ENCODE measurements at regions not wholly inside any gene's neighbourhood (a gene's known extent, or its start where the extent isn't known, plus 50 kb on each side); places are given as distances from the start of the nearest gene placed in this dataset.

GRCh38 chr4:163871078-163871477, 376.6 kb downstream of the TMA16 start:
- DNase-seq (ENCODE audit: low read depth in 2 of 2), result no peak

GRCh38 chr4:163875327-163875726, 380.8 kb downstream of the TMA16 start:
- DNase-seq (ENCODE audit: low read depth in 2 of 2), result no peak

- no peak for DNase-seq (ENCODE audit: low read depth in 2 of 2)
These were observed 384.0 kb downstream of the TMA16 start for GRCh38 chr4:163878336-163879121.

DNA sequence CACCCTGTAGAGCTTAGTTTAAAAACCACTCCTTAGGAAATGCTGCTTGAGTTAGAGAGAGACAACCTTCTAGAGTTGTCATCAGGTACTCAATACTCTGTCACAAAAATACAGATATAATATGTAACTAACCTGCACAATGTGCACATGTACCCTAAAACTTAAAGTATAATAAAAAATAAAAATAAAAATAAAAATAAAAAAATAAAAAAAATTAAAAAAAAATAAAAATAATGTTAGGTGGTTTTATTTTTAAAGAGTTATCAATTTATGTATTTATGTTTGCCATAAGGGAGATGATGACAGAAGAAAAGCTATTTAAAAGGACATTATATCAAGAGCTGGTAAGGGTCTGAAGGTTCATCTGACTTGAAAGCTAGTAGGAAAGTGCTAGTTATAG, 397.9 kb downstream of the TMA16 start:
- no peak for DNase-seq (ENCODE audit: low read depth in 2 of 2)

DNA sequence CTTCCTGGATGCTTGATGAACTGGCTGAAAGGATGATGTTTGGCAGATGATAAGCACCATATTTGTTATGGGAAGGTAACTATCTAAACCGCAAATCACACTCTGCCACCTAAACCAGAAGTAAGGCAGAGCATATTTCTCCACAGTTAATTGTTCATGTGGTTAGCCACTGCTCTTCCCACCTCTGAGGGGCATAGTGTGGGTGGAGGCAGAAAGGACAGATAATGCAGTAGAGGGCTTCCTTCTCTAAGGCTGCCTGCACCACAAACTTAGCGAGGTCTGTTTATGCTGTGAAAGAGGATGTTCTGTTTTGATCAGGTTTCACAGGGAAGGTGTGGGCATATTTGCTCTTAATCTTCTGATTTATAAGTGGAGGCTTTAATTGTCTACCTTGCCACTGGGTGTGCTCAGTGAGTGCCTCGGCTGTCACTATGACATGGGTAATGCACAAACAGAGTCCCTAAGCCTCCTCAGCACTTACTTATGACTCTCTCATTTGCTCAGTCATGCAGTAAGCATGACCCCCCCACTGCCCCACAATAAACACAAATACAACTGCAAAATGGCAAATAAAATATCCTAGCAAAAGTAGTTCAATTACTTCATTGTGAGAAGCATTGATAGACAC, 401.0 kb downstream of the TMA16 start:
- peak in 1 of 2 donors; percentile 1 for DNase-seq (ENCODE audit: low read depth in 2 of 2)

DNA sequence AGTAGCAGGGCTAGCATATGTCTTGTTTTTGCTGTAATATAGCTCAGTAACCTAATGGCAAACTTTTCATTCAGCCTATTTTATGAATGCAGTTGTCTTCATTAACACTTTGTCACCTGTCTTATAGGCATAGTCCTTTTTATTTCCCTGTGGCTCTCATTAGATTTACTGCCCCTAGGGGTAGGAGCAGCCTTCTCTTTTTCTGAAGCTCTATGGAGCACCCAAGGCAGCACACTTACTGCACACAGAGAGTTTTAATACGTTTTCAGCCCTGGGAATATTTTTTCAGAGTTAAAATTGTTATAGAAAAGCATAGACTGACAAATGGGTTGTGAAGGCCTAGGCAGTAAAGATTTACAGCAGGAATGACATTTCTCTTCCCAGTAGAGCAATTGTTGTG, 406.8 kb downstream of the TMA16 start:
- no peak for DNase-seq (ENCODE audit: low read depth in 2 of 2)

DNA sequence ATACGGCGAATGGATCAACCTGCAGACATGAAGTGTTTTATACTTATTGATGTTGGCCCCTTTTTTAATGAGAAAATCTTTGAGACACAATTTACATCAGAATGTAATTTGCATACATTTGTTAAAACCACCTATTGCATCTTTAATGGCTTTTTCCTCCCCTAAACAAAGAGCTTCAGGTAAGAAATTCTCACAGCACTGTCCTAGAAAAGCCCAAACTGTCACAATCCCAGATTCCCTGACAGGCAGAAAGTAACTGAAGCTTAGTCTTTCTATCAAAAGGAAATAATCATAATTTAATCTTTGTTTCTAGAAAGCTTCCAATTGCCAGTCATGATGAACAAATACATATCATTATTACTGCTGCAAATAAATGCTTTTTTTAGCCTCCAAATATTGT, 407.9 kb downstream of the TMA16 start:
- DNase-seq (ENCODE audit: low read depth in 2 of 2), result no peak

- no peak for DNase-seq (ENCODE audit: low read depth in 2 of 2)
These were observed 417.4 kb downstream of the TMA16 start for GRCh38 chr4:163911891-163912290.

- DNase-seq (ENCODE audit: low read depth in 2 of 2), result no peak
These were observed 419.1 kb downstream of the TMA16 start for GRCh38 chr4:163913571-163913970.

- no peak for DNase-seq (ENCODE audit: low read depth in 2 of 2)
These were observed 421.4 kb downstream of the TMA16 start for GRCh38 chr4:163915896-163916295.

- no peak for DNase-seq (ENCODE audit: low read depth in 2 of 2)
These were observed 425.9 kb downstream of the TMA16 start for GRCh38 chr4:163920426-163920825.

GRCh38 chr4:163922302-163922701, 427.8 kb downstream of the TMA16 start:
- no peak for DNase-seq (ENCODE audit: low read depth in 2 of 2)

DNA sequence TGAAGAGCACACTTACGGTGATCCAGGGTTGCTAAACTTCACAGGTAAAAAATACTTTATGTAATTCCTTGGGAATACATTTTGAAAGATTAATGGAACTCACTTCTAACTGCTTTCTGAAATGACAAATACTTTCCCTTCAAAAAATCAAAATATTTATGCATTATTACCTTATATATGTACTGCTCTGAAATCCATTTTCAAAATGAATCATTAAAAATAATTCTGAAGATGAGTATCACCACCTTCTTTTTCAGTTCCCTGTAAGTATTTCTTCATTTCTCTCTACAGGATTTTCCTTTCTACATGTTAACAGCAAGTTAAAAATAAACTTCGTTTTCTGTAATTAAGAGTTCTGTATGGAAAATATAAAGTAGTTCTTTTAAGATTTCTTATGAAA, 428.6 kb downstream of the TMA16 start:
- DNase-seq (ENCODE audit: low read depth in 2 of 2), result no peak

- no peak for DNase-seq (ENCODE audit: low read depth in 2 of 2)
These were observed 435.6 kb downstream of the TMA16 start for GRCh38 chr4:163930086-163930485.

DNA sequence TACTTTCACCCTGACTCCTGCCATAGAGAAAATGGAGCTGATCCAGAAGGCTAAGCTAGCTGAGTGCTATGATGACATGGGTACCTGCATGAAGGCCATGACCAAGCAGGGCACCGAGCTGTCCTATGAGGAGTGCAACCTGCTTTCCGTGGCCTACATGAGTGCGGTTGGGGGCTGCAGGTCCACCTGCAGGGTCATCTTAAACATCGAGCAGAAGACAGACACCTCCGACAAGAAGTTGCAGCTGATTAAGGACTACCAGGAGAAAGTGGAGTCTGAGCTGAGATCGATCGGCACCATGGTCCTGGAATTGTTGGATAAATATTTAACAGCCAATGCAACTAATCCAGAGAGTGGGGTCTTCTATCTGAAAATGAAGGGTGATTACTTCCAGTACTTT, 438.0 kb downstream of the TMA16 start:
- DNase-seq (ENCODE audit: low read depth in 2 of 2), result no peak

DNA sequence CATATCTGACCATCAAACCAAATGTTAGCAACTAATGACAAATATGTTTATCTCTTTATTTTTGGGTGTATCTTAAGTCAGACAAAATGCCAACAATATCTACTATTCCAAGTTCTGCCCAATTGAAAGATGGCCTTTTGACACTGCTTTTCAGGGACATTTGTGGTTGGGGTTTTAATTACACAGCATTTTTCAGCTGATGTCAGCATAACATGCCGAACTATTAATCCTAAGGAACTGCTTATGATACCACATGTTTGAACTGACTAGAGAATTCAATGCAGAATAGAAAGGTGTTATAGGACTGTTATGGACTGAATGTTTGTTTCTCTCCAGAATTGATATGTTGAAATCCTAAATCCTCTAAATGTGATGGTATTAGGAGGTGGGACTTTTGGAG, 445.1 kb downstream of the TMA16 start:
- no peak for DNase-seq (ENCODE audit: low read depth in 2 of 2)

DNA sequence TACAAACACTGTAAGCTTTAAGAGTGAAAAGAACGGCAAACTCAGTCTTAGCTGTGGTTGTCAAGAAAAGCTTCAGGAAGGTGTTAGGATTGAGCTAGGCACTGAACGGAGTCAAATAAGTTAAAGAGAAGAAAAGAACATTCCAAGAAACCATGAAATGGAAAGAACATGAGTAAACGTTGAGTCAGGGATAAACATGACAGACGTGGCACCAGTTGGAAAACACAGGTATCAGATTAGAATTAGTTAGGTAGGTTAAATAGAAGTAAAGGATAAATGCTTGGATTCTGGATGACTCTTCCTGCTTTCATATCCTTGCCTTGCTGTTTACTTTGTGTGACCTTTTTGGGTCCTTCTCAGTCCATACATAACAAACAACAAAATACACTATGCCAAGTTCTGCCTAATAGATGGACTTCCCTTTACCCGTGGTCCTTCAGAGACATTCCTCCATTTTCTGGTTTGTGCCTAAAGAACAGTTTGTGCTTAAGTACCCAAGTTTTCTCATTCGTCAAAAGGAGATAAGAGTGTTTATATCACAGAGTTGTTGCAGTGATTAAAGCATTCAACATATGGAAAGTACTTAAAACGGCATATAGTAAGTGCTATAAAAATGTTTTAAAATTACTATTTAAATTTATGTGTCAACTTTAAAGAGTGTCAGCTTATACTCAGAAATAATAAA, 446.9 kb downstream of the TMA16 start:
- DNase-seq (ENCODE audit: low read depth in 2 of 2), result no peak

DNA sequence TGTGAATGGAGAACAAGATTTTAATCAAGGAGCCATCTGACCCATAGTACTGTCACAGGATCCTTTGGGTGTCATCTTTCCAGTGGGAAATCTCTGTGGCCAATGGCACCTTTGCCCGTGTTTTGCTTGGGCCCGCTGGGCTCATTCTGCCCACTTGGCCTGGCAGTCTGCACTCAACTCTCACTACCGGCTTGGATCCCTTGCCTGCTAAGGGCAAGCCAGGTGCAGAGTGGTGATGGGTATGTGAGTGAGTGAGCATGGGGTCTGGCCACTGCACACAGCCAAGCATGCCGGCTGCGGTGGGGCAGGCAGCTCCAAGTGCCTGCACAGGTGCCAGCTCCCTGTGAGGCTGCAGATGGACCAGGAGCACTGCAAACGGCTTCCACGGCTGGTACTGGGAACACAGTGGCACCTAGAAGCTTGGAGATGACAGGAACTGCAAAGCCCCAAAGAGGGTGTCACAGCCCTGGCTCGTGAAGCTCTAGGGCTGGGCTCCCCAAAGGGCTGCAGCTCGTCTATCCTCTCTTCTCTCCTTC, 454.5 kb downstream of the TMA16 start:
- no peak for DNase-seq (ENCODE audit: low read depth in 2 of 2)

GRCh38 chr4:163949976-163950601, 455.6 kb downstream of the TMA16 start:
- no peak for DNase-seq (ENCODE audit: low read depth in 2 of 2)

DNA sequence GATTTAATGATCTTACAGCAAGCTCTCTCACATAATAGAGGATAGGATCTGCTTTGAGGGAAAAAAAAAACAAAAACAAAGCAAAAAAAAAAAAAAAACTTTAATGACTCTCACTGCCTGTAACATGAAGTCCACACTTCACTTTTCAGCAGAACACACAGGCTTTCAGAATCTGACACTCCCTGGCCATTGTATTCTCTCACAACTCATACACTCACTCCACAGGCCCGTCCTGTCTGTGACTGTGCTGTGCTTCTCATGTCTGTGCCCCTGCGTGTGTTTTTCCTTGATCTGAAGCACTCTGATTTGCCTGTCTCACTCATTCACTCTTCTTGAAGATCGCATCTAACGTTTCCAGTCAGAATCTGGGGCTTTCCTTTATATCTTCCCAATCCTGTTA, 460.8 kb downstream of the TMA16 start:
- no peak for DNase-seq (ENCODE audit: low read depth in 2 of 2)

GRCh38 chr4:163958751-163959150, 464.3 kb downstream of the TMA16 start:
- no peak for DNase-seq (ENCODE audit: low read depth in 2 of 2)

- DNase-seq (ENCODE audit: low read depth in 2 of 2), result no peak
These were observed 465.4 kb downstream of the TMA16 start for GRCh38 chr4:163959932-163960331.
